Subcutaneous abdominal adipose tissue (tissue), 5 donors: ENCODE measurements at regions not wholly inside any gene's neighbourhood (a gene's known extent, or its start where the extent isn't known, plus 50 kb on each side); places are given as distances from the start of the nearest gene placed in this dataset.

ENCODE experiments used
- H3K27ac ChIP-seq: one replicate; pipeline ENCODE4 v1.7.0; 2013; ENCODE audit warnings: low read depth, mild to moderate bottlenecking, inconsistent platforms, low read length, moderate library complexity
- H3K27me3 ChIP-seq, 5 donors: one replicate each; pipeline ENCODE4 v1.7.0; 2013; ENCODE audit warnings: low read length in 5 of 5, inconsistent platforms in 1 of 5; ENCODE audit not compliant: control insufficient read depth in 5 of 5, insufficient read depth in 4 of 5
- H3K36me3 ChIP-seq, 5 donors: one replicate each; pipeline ENCODE4 v1.7.0; 2013; ENCODE audit warnings: low read length in 5 of 5; ENCODE audit not compliant: control insufficient read depth in 5 of 5, insufficient read depth in 5 of 5
- H3K4me1 ChIP-seq, 5 donors: one replicate each; pipeline ENCODE4 v1.7.0; 2013; ENCODE audit warnings: low read length in 5 of 5, mild to moderate bottlenecking in 3 of 5, moderate library complexity in 1 of 5; ENCODE audit not compliant: control insufficient read depth in 5 of 5, insufficient read depth in 5 of 5
- H3K4me3 ChIP-seq, 5 donors: one replicate each; pipeline ENCODE4 v1.7.0; 2013; ENCODE audit warnings: low read length in 5 of 5, low read depth in 1 of 5
- H3K9ac ChIP-seq, 5 donors: one replicate each; pipeline ENCODE4 v1.7.0; 2013; ENCODE audit warnings: low read length in 5 of 5, mild to moderate bottlenecking in 4 of 5, moderate library complexity in 3 of 5
- H3K9me3 ChIP-seq, 5 donors: one replicate each; pipeline ENCODE4 v1.7.0; 2013; ENCODE audit warnings: low read length in 5 of 5; ENCODE audit not compliant: control insufficient read depth in 5 of 5
- donor health status: healthy.
- donor health status: healthy.
- donor health status: healthy.
- donor health status: healthy.
- donor health status: healthy.

- peaks cover 4 to 25% (median 15%) of the 10 kb centered on the region in 5 donors for H3K27me3 ChIP-seq
- no peaks in the 10 kb centered on the region for H3K4me1 ChIP-seq
- H3K4me3 ChIP-seq, result no peak overlapping the region
- no peak overlapping the region for H3K27ac ChIP-seq
- peaks cover 4 to 8% (median 7%) of the 10 kb centered on the region in 5 donors for H3K9me3 ChIP-seq
- H3K9ac ChIP-seq, result no peak overlapping the region
- no peaks in the 10 kb centered on the region for H3K36me3 ChIP-seq
Measured at GRCh38 chr20:56872620-56873458, 243.7 kb downstream of the TFAP2C start.

GRCh38 chr20:56873836-56874235, 244.7 kb downstream of the TFAP2C start:
- no peak overlapping the region for H3K9ac ChIP-seq
- H3K4me3 ChIP-seq, result no peak overlapping the region
- no peaks in the 10 kb centered on the region for H3K36me3 ChIP-seq
- no peaks in the 10 kb centered on the region for H3K4me1 ChIP-seq
- H3K27ac ChIP-seq, result no peak overlapping the region
- no peaks in the 10 kb centered on the region for H3K9me3 ChIP-seq
- peaks cover 4 to 25% (median 15%) of the 10 kb centered on the region in 5 donors for H3K27me3 ChIP-seq

DNA sequence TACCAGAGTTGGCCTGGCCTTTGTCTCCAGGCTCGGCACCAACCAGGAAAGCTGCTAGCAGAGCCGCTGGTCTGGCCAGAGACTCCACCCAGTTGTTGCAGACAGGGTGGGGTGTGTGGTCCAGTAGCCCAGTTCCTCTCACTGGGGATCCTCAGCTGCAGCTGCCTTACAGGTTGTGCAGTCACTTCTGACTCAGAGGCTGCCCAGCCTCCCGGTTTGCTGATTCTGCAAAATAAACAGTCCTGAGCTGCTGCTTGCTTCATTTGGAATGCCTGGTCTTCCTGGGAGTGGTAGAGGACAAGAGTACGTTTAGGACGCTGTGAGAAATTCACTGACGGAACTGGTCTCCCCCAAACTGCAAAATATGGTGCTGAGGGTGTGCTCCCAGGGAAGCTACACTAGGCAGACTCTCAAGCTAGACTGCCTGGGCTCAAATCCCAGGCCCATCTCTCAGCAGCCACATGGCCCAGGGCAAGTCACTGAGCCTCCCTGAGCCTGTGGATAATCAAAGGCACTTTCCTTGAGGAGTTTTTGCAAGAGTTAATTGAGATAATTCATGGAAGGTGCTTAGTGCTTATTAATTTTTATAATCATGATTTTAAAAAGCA, 246.1 kb downstream of the TFAP2C start:
- Histone ChIP-seq H3K9me3 (no peaks in the 10 kb centered on the region), H3K36me3 (no peaks in the 10 kb centered on the region), H3K4me1 (no peaks in the 10 kb centered on the region), H3K4me3 (no peak overlapping the region), H3K27ac (no peak overlapping the region), H3K27me3 (peaks cover 4 to 19% (median 15%) of the 10 kb centered on the region in 5 donors), H3K9ac (no peak overlapping the region)

DNA sequence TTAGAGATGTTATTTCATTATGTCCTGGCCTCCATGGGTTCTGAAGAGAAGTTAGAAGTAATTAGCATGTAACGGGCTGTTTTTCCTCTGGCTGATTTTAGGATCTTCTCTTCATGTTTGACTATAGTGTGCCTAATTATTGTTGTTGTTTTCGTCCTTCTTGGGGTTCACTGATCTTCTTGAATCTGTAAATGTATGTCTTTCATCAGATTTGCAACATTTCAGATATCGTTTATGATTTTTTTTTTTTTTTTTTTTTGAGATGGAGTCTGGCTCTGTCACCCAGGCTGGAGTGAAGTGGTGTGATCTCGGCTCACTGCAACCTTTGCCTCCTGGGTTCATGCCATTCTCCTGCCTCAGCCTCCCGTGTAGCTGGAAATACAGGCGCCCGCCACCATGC, 246.7 kb downstream of the TFAP2C start:
- Histone ChIP-seq H3K4me3 (no peak overlapping the region), H3K27ac (no peak overlapping the region), H3K9ac (no peak overlapping the region), H3K4me1 (no peaks in the 10 kb centered on the region), H3K36me3 (no peaks in the 10 kb centered on the region), H3K27me3 (peaks cover 4 to 18% (median 11%) of the 10 kb centered on the region in 5 donors), H3K9me3 (no peaks in the 10 kb centered on the region)

GRCh38 chr20:56885521-56885920, 256.4 kb downstream of the TFAP2C start:
- no peak overlapping the region for H3K4me3 ChIP-seq
- peaks cover 0 to 11% (median 2%) of the 10 kb centered on the region in 5 donors for H3K27me3 ChIP-seq
- no peak overlapping the region for H3K27ac ChIP-seq
- no peaks in the 10 kb centered on the region for H3K9me3 ChIP-seq
- no peaks in the 10 kb centered on the region for H3K36me3 ChIP-seq
- no peaks in the 10 kb centered on the region for H3K4me1 ChIP-seq
- H3K9ac ChIP-seq, result no peak overlapping the region

DNA sequence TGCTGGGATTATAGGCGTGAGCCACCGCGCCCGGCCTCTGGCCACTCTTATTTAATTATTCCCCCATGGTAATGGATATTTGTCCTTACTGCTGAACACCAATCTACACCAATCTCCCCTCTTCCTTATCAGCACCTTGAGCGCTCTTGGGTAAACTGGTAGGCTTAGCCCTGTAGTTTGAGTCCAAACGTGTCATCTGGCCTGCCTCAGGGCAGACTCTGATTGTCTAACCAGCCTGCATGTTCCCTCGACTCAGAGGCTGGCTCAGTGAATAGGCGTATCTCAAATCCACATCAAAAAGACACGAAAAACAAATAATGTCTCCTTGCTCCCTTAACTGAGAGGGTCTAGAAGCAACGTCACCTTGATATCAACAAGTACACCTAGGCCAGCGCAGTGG, 260.9 kb downstream of the TFAP2C start:
- Histone ChIP-seq H3K36me3 (no peaks in the 10 kb centered on the region), H3K4me3 (no peak overlapping the region), H3K9me3 (no peaks in the 10 kb centered on the region), H3K9ac (no peak overlapping the region), H3K27ac (no peak overlapping the region), H3K27me3 (peaks cover 0 to 3% (median 0%) of the 10 kb centered on the region in 5 donors), H3K4me1 (no peaks in the 10 kb centered on the region)

- H3K27ac ChIP-seq, result no peak overlapping the region
- no peak overlapping the region for H3K4me3 ChIP-seq
- no peaks in the 10 kb centered on the region for H3K36me3 ChIP-seq
- no peak overlapping the region for H3K9ac ChIP-seq
- H3K9me3 ChIP-seq, result no peaks in the 10 kb centered on the region
- peaks cover 0 to 17% (median 10%) of the 10 kb centered on the region in 5 donors for H3K27me3 ChIP-seq
- H3K4me1 ChIP-seq, result no peaks in the 10 kb centered on the region
Measured at GRCh38 chr20:56893226-56893917, 264.3 kb downstream of the TFAP2C start.

GRCh38 chr20:56896447-56896846, 267.3 kb downstream of the TFAP2C start:
- H3K9me3 ChIP-seq, result peaks cover 2 to 6% (median 3%) of the 10 kb centered on the region in 5 donors
- H3K36me3 ChIP-seq, result no peaks in the 10 kb centered on the region
- no peak overlapping the region for H3K27ac ChIP-seq
- H3K27me3 ChIP-seq, result peaks cover 0 to 25% (median 11%) of the 10 kb centered on the region in 5 donors
- H3K9ac ChIP-seq, result no peak overlapping the region
- no peak overlapping the region for H3K4me3 ChIP-seq
- no peaks in the 10 kb centered on the region for H3K4me1 ChIP-seq

DNA sequence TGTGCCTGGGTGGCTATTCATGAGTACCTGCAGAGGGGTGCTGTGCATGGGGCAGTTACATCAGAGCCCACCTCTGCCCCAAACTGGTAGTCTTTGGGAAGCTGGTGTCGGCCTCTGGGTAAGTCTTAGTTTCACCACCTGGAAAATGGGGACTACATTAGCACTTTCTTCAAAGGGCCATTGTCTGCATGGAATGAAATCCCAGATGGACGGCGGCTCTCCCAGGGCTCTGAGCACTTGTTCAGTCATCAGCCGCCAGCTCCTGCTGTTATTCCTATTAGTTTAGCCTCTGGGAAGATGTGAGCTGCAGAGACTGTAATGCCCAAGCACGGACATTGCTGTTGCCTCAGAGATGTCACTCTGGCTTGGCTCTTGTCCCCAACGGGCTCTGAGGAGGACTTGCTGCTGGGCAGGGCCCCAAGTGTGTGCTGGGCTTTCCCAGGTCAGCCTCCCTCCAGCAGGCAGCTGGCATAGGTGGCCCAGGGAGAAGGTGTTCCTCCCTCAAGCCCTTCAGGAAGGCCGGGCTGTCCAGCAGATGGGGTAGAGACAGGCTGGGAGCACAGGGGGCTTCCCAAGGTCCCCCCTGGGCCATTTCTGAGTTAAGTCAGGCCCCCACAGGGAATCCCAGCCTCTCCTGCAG, 268.3 kb downstream of the TFAP2C start:
- no peaks in the 10 kb centered on the region for H3K4me1 ChIP-seq
- no peak overlapping the region for H3K4me3 ChIP-seq
- H3K27me3 ChIP-seq, result peaks cover 0 to 25% (median 11%) of the 10 kb centered on the region in 5 donors
- H3K27ac ChIP-seq, result no peak overlapping the region
- H3K9ac ChIP-seq, result no peak overlapping the region
- no peaks in the 10 kb centered on the region for H3K36me3 ChIP-seq
- peaks cover 4 to 9% (median 6%) of the 10 kb centered on the region in 5 donors for H3K9me3 ChIP-seq
